Activated naive CD8-positive, alpha-beta T cell treated with anti-CD3 and anti-CD28 coated beads for 36 hours (primary cell): ENCODE measurements at regions not wholly inside any gene's neighbourhood (a gene's known extent, or its start where the extent isn't known, plus 50 kb on each side); places are given as distances from the start of the nearest gene placed in this dataset.
A peak's percentile ranks its signal among the peaks of the same experiment; 100 is the strongest.

Source experiments
- DNase-seq: peaks from one replicate; pipeline ENCODE4 v3.0.0; 2021
- H3K27ac Mint-ChIP-seq: one replicate; pipeline ENCODE4 v1.8.0; 2022; ENCODE audit warnings: mild to moderate bottlenecking, moderate library complexity, mixed read lengths
- H3K27me3 Mint-ChIP-seq: one replicate; pipeline ENCODE4 v1.8.0; 2022; ENCODE audit warnings: mild to moderate bottlenecking, mixed read lengths
- H3K36me3 Mint-ChIP-seq: one replicate; pipeline ENCODE4 v1.8.0; 2021; ENCODE audit warnings: mild to moderate bottlenecking, mixed read lengths
- H3K4me1 Mint-ChIP-seq: one replicate; pipeline ENCODE4 v1.8.0; 2021; ENCODE audit warnings: mixed read lengths
- H3K4me3 Mint-ChIP-seq: one replicate; pipeline ENCODE4 v1.8.0; 2022; ENCODE audit warnings: mild to moderate bottlenecking, moderate library complexity, mixed read lengths
- H3K9me3 Mint-ChIP-seq: one replicate; pipeline ENCODE4 v1.8.0; 2022; ENCODE audit warnings: mixed read lengths

DNA sequence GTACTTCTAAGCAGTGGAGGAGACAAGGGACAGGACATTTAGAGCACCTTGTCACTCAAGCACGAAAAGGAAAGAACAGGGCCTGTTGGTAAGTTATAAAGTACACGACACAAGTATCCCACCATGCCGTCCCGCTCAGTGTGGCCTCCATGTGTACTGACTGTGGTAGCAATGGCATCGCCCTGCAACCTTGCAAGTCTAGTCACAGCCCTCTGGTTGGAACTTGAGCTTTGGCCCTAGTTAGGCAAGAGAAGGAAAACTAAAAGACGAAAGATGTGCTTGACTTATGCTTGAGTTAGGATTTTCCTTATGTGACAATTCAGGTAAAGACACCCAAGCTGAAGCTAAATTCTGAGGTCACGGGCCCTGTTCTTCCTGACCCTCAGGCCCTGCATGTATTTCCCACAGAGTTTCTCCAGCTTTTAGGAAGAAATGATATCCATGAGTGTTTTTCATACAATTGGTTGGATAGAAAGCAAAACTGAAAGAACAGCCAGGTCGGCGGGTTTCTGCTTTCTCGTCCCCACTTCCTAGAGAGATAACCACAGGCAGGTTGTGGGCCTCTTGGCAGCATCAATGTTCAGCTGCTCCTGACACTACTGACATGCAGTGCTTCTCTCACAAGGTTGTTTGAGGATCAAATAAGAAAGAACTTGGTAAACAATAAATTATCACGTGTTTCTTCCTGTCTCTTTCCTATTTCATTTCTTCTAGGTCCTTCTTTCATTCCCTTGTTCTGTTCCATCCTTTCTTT lies 216.2 kb downstream of the IRS2 start:
- Mint-ChIP-seq H3K27ac (peak overlapping the region; percentile 63), H3K9me3 (no peaks in the 10 kb centered on the region), H3K36me3 (no peaks in the 10 kb centered on the region), H3K4me3 (no peak overlapping the region), H3K27me3 (no peaks in the 10 kb centered on the region), H3K4me1 (peaks cover 17% of the 10 kb centered on the region)
- peak; percentile 41 for DNase-seq

- Mint-ChIP-seq H3K9me3 (no peaks in the 10 kb centered on the region), H3K36me3 (no peaks in the 10 kb centered on the region), H3K4me1 (peaks cover 14% of the 10 kb centered on the region), H3K27ac (no peak overlapping the region), H3K27me3 (no peaks in the 10 kb centered on the region), H3K4me3 (no peak overlapping the region)
- no peak for DNase-seq
Observed at GRCh38 chr13:109568339-109568818, 218.0 kb downstream of the IRS2 start.

- Mint-ChIP-seq H3K4me1 (peaks cover 11% of the 10 kb centered on the region), H3K27ac (no peak overlapping the region), H3K27me3 (no peaks in the 10 kb centered on the region), H3K9me3 (no peaks in the 10 kb centered on the region), H3K4me3 (no peak overlapping the region), H3K36me3 (no peaks in the 10 kb centered on the region)
- no peak for DNase-seq
Observed at GRCh38 chr13:109567315-109567714, 219.1 kb downstream of the IRS2 start.

GRCh38 chr13:109565877-109566276 lies 220.5 kb downstream of the IRS2 start:
- Mint-ChIP-seq H3K4me3 (no peak overlapping the region), H3K27me3 (peaks cover 2% of the 10 kb centered on the region), H3K36me3 (no peaks in the 10 kb centered on the region), H3K27ac (no peak overlapping the region), H3K9me3 (peaks cover 2% of the 10 kb centered on the region), H3K4me1 (peaks cover 8% of the 10 kb centered on the region)
- no peak for DNase-seq

DNA sequence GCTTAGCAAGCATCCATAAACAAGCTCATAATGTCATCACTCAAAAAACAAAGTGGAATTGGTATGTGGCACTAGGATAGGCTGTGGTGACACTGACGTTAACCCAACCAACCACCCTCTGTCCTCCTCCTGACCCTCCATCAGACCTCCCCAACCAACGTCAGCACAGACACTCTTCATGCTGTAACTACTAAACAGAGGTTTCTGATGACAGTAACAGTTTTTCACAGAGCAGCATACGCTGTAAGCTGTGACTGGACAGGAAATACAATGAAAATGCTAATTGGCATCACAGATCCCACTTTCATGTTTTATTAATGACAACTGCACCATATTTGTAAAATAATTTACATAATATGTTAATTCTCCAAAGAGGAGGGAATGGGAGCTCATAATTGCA lies 238.0 kb downstream of the IRS2 start:
- no peaks in the 10 kb centered on the region for H3K36me3 Mint-ChIP-seq
- no peak for DNase-seq

GRCh38 chr13:109547942-109548341 lies 238.4 kb downstream of the IRS2 start:
- no peaks in the 10 kb centered on the region for H3K9me3 Mint-ChIP-seq
- H3K27ac Mint-ChIP-seq = no peak overlapping the region
- peaks cover 4% of the 10 kb centered on the region for H3K4me1 Mint-ChIP-seq
- DNase-seq = no peak
- no peaks in the 10 kb centered on the region for H3K27me3 Mint-ChIP-seq
- no peaks in the 10 kb centered on the region for H3K36me3 Mint-ChIP-seq
- no peak overlapping the region for H3K4me3 Mint-ChIP-seq

More for the DNA sequence above, 238.0 kb downstream of the IRS2 start:
- Mint-ChIP-seq H3K27ac (no peak overlapping the region), H3K4me1 (peaks cover 4% of the 10 kb centered on the region), H3K4me3 (no peak overlapping the region), H3K27me3 (no peaks in the 10 kb centered on the region), H3K9me3 (no peaks in the 10 kb centered on the region)

DNA sequence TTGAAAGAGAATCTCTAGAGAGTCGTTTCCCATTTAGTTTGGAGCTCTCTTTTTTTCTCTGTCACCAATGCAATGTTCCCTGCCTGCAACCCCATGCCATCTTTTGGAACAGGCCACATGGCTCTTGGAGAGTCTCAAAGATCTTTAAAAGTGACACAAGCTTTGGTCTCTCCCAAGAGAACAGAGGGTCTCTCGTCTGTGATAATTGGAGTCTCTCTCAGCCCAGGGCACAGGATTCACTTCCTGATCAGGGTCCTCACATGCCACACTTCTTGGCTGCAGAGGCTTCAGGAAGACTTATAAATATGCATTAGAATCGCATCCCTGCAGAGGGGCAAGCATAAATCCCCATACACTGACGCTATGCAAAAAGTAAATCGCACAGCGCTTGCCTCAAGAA lies 240.5 kb downstream of the IRS2 start:
- no peaks in the 10 kb centered on the region for H3K27me3 Mint-ChIP-seq
- DNase-seq = no peak
- no peak overlapping the region for H3K27ac Mint-ChIP-seq
- no peaks in the 10 kb centered on the region for H3K36me3 Mint-ChIP-seq
- H3K4me1 Mint-ChIP-seq = peaks cover 4% of the 10 kb centered on the region
- H3K9me3 Mint-ChIP-seq = no peaks in the 10 kb centered on the region
- no peak overlapping the region for H3K4me3 Mint-ChIP-seq

GRCh38 chr13:109541081-109541480 lies 245.3 kb downstream of the IRS2 start:
- no peak overlapping the region for H3K27ac Mint-ChIP-seq
- peaks cover 14% of the 10 kb centered on the region for H3K27me3 Mint-ChIP-seq
- H3K9me3 Mint-ChIP-seq = no peaks in the 10 kb centered on the region
- no peaks in the 10 kb centered on the region for H3K36me3 Mint-ChIP-seq
- no peak overlapping the region for H3K4me3 Mint-ChIP-seq
- no peak for DNase-seq
- peaks cover 4% of the 10 kb centered on the region for H3K4me1 Mint-ChIP-seq

DNA sequence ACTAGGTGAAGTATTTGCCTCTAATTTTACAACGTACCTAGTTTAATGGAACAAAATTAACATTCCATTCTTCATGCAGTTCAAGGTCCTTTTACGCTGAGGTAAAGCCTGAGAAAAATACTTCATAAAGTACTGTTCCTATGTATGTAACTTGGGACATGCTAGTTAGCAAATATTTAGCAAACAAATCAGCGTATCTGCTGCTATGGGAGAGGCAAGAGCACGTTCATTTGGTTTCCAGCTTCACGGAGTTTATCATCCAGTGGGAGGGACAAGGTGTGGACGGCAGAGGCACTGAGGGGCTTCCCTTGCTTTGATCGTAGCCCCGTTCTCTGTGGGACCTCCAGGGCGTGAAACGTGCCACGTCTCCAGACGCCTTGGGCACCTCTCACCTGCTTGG lies 248.8 kb downstream of the IRS2 start:
- Mint-ChIP-seq H3K9me3 (no peaks in the 10 kb centered on the region), H3K4me1 (no peaks in the 10 kb centered on the region), H3K4me3 (no peak overlapping the region), H3K27ac (no peak overlapping the region), H3K36me3 (no peaks in the 10 kb centered on the region), H3K27me3 (peaks cover 14% of the 10 kb centered on the region)
- DNase-seq = no peak

DNA sequence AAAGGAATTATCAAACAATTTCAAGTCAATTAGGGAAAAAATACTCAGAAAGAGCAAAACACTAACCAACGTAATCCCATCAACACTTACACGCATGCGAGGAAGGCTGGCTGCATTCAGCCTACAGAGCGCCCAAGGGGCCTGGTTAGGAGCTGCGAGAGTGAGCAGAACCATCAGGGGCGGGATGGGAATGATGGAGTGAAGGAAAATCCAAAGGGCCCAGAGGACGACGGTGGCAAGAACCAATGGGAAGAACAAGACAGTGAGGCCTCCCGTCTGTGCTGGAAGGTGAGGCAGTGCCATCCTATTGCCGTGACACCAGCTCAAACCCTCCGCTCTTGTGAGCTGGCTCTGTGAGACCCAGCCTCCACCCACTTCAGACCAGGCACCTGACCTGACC lies 253.0 kb downstream of the IRS2 start:
- Mint-ChIP-seq H3K9me3 (no peaks in the 10 kb centered on the region), H3K4me1 (no peaks in the 10 kb centered on the region), H3K36me3 (no peaks in the 10 kb centered on the region), H3K27ac (no peak overlapping the region), H3K4me3 (no peak overlapping the region), H3K27me3 (peaks cover 15% of the 10 kb centered on the region)
- no peak for DNase-seq

GRCh38 chr13:109529964-109530363 lies 256.4 kb downstream of the IRS2 start:
- DNase-seq = no peak
- H3K27ac Mint-ChIP-seq = no peak overlapping the region
- peaks cover 9% of the 10 kb centered on the region for H3K27me3 Mint-ChIP-seq
- no peaks in the 10 kb centered on the region for H3K4me1 Mint-ChIP-seq
- H3K36me3 Mint-ChIP-seq = no peaks in the 10 kb centered on the region
- H3K4me3 Mint-ChIP-seq = no peak overlapping the region
- no peaks in the 10 kb centered on the region for H3K9me3 Mint-ChIP-seq

- no peak for DNase-seq
- Mint-ChIP-seq H3K4me1 (no peaks in the 10 kb centered on the region), H3K4me3 (no peak overlapping the region), H3K9me3 (no peaks in the 10 kb centered on the region), H3K27ac (no peak overlapping the region), H3K27me3 (no peaks in the 10 kb centered on the region), H3K36me3 (no peaks in the 10 kb centered on the region)
Observed at GRCh38 chr13:109521719-109522118, 264.7 kb downstream of the IRS2 start.

- Mint-ChIP-seq H3K27me3 (peaks cover 4% of the 10 kb centered on the region), H3K36me3 (no peaks in the 10 kb centered on the region), H3K9me3 (no peaks in the 10 kb centered on the region), H3K27ac (no peak overlapping the region), H3K4me3 (no peak overlapping the region), H3K4me1 (no peaks in the 10 kb centered on the region)
- no peak for DNase-seq
Observed at GRCh38 chr13:109517517-109517916, 268.9 kb downstream of the IRS2 start.

DNA sequence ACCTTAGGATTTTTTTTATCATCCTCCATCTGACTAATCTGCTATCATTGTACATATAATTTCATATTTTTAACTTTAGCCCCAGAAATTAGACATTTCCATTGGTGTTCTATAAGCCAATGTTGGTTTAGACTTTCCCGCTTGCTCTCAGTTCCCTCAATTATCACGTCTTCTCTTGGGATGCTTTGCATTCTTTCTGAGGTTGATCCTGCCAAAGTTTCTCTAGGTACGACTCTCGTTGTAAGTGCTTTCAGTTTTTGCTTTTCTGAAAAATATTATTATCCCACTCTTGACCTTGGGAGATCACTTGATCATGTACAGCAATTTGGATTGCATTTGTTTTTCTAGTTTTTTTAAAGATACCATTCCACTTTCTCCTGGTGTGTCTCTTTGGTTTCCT lies 270.2 kb downstream of the IRS2 start:
- peaks cover 4% of the 10 kb centered on the region for H3K27me3 Mint-ChIP-seq
- no peaks in the 10 kb centered on the region for H3K9me3 Mint-ChIP-seq
- DNase-seq = no peak
- H3K4me1 Mint-ChIP-seq = no peaks in the 10 kb centered on the region
- no peaks in the 10 kb centered on the region for H3K36me3 Mint-ChIP-seq
- no peak overlapping the region for H3K4me3 Mint-ChIP-seq
- H3K27ac Mint-ChIP-seq = no peak overlapping the region

DNA sequence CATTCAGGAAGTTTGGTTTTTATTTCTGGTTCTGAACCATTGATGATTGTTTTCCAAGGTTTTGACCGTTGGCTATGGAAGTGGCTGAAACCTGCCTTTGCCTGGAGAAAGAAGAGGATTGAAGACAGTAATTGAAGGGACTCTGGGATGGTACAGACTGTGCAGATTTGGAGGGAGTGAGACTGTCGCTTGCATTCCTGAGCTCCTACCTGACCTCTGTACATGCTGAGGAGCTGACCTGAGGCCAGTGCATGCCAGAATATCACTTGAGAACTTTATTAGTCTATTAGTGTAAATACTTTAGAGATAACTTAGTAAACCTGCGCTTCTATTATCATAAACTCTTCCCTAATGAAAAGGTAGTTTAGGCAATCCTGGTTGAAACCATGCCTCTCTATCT lies 276.4 kb downstream of the IRS2 start:
- DNase-seq = no peak
- H3K9me3 Mint-ChIP-seq = peaks cover 1% of the 10 kb centered on the region
- H3K27ac Mint-ChIP-seq = no peak overlapping the region
- H3K27me3 Mint-ChIP-seq = peaks cover 17% of the 10 kb centered on the region
- no peak overlapping the region for H3K4me3 Mint-ChIP-seq
- no peaks in the 10 kb centered on the region for H3K36me3 Mint-ChIP-seq
- no peaks in the 10 kb centered on the region for H3K4me1 Mint-ChIP-seq

DNA sequence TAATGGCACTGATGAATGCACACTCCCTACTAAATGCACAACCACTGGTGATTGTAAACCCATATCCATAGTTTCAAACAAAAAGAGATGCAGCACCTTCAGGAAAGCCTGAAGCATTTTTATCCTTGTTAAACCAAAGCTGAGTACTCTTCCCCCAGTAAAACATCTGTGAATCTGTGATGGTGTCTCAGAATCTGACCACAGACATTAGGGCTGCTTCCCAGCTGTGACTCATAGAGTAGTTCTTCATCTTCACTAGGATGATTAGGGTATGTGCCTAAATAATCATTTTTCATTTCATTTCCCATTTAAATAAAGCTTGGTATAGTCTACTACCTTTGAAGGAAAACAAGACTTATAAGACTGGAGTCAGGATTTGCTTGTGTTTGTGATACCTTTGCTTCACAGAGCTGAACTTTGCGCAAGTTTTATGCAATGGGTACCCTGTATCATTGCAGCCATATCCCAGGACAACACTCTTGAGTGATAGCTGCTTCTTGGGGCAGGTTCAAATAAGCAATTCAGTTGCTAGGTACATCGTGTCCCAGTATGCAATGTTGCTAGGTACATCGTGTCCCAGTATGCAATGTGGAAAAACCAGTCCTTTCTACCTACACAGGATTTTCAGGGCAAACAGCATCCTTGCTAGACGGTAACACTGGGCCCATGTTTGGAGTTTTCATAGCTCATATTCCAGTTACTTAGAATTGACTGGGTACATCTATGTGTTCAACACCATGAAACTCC lies 277.1 kb downstream of the IRS2 start:
- H3K4me3 Mint-ChIP-seq = no peak overlapping the region
- peaks cover 1% of the 10 kb centered on the region for H3K9me3 Mint-ChIP-seq
- H3K4me1 Mint-ChIP-seq = no peaks in the 10 kb centered on the region
- no peak for DNase-seq
- H3K36me3 Mint-ChIP-seq = no peaks in the 10 kb centered on the region
- no peak overlapping the region for H3K27ac Mint-ChIP-seq
- H3K27me3 Mint-ChIP-seq = peaks cover 15% of the 10 kb centered on the region
